Activated naive CD8-positive, alpha-beta T cell treated with anti-CD3 and anti-CD28 coated beads for 36 hours (primary cell): ENCODE measurements at regions not wholly inside any gene's neighbourhood (a gene's known extent, or its start where the extent isn't known, plus 50 kb on each side); places are given as distances from the start of the nearest gene placed in this dataset.

Experiments
- DNase-seq: peaks from one replicate; pipeline ENCODE4 v3.0.0; 2021
- H3K27ac Mint-ChIP-seq: one replicate; pipeline ENCODE4 v1.8.0; 2022; ENCODE audit warnings: mild to moderate bottlenecking, moderate library complexity, mixed read lengths
- H3K27me3 Mint-ChIP-seq: one replicate; pipeline ENCODE4 v1.8.0; 2022; ENCODE audit warnings: mild to moderate bottlenecking, mixed read lengths
- H3K36me3 Mint-ChIP-seq: one replicate; pipeline ENCODE4 v1.8.0; 2021; ENCODE audit warnings: mild to moderate bottlenecking, mixed read lengths
- H3K4me1 Mint-ChIP-seq: one replicate; pipeline ENCODE4 v1.8.0; 2021; ENCODE audit warnings: mixed read lengths
- H3K4me3 Mint-ChIP-seq: one replicate; pipeline ENCODE4 v1.8.0; 2022; ENCODE audit warnings: mild to moderate bottlenecking, moderate library complexity, mixed read lengths
- H3K9me3 Mint-ChIP-seq: one replicate; pipeline ENCODE4 v1.8.0; 2022; ENCODE audit warnings: mixed read lengths

GRCh38 chr14:38877744-38878388 is 225.2 kb downstream of the SEC23A start:
- Mint-ChIP-seq H3K4me1 (no peaks in the 10 kb centered on the region), H3K27me3 (peaks cover 12% of the 10 kb centered on the region), H3K4me3 (no peak overlapping the region), H3K36me3 (no peaks in the 10 kb centered on the region), H3K27ac (no peak overlapping the region), H3K9me3 (no peaks in the 10 kb centered on the region)
- DNase-seq, result no peak

GRCh38 chr14:38874721-38875120 is 228.3 kb downstream of the SEC23A start:
- Mint-ChIP-seq H3K9me3 (no peaks in the 10 kb centered on the region), H3K27me3 (peaks cover 3% of the 10 kb centered on the region), H3K4me1 (no peaks in the 10 kb centered on the region), H3K36me3 (no peaks in the 10 kb centered on the region), H3K4me3 (no peak overlapping the region), H3K27ac (no peak overlapping the region)
- no peak for DNase-seq

GRCh38 chr14:38873941-38874612 is 229.0 kb downstream of the SEC23A start:
- Mint-ChIP-seq H3K36me3 (no peaks in the 10 kb centered on the region), H3K27ac (no peak overlapping the region), H3K9me3 (no peaks in the 10 kb centered on the region), H3K27me3 (peaks cover 3% of the 10 kb centered on the region), H3K4me1 (no peaks in the 10 kb centered on the region), H3K4me3 (no peak overlapping the region)
- DNase-seq, result no peak

- H3K4me1 Mint-ChIP-seq, result no peaks in the 10 kb centered on the region
- no peak overlapping the region for H3K27ac Mint-ChIP-seq
- H3K36me3 Mint-ChIP-seq, result no peaks in the 10 kb centered on the region
- H3K9me3 Mint-ChIP-seq, result no peaks in the 10 kb centered on the region
- DNase-seq, result no peak
- H3K4me3 Mint-ChIP-seq, result no peak overlapping the region
- H3K27me3 Mint-ChIP-seq, result peaks cover 4% of the 10 kb centered on the region
These were observed 232.7 kb downstream of the SEC23A start for GRCh38 chr14:38870296-38870836.

GRCh38 chr14:38868399-38869290 is 234.4 kb downstream of the SEC23A start:
- H3K27ac Mint-ChIP-seq, result no peak overlapping the region
- no peak for DNase-seq
- H3K27me3 Mint-ChIP-seq, result peaks cover 9% of the 10 kb centered on the region
- H3K36me3 Mint-ChIP-seq, result no peaks in the 10 kb centered on the region
- H3K9me3 Mint-ChIP-seq, result peaks cover 3% of the 10 kb centered on the region
- H3K4me1 Mint-ChIP-seq, result no peaks in the 10 kb centered on the region
- no peak overlapping the region for H3K4me3 Mint-ChIP-seq

GRCh38 chr14:38867561-38868150 is 235.4 kb downstream of the SEC23A start:
- Mint-ChIP-seq H3K36me3 (no peaks in the 10 kb centered on the region), H3K4me3 (no peak overlapping the region), H3K9me3 (peaks cover 3% of the 10 kb centered on the region), H3K27ac (no peak overlapping the region), H3K27me3 (peaks cover 9% of the 10 kb centered on the region), H3K4me1 (no peaks in the 10 kb centered on the region)
- peak; percentile 38 for DNase-seq

- Mint-ChIP-seq H3K27me3 (peaks cover 9% of the 10 kb centered on the region), H3K9me3 (peaks cover 3% of the 10 kb centered on the region), H3K4me1 (no peaks in the 10 kb centered on the region), H3K4me3 (no peak overlapping the region), H3K36me3 (no peaks in the 10 kb centered on the region), H3K27ac (no peak overlapping the region)
- no peak for DNase-seq
These were observed 236.6 kb downstream of the SEC23A start for GRCh38 chr14:38866461-38866860.

GRCh38 chr14:38862366-38862765 is 240.7 kb downstream of the SEC23A start:
- Mint-ChIP-seq H3K4me3 (no peak overlapping the region), H3K36me3 (no peaks in the 10 kb centered on the region), H3K4me1 (no peaks in the 10 kb centered on the region), H3K27me3 (peaks cover 17% of the 10 kb centered on the region), H3K27ac (no peak overlapping the region), H3K9me3 (peaks cover 3% of the 10 kb centered on the region)
- DNase-seq, result no peak

- Mint-ChIP-seq H3K9me3 (peaks cover 3% of the 10 kb centered on the region), H3K27ac (no peak overlapping the region), H3K36me3 (no peaks in the 10 kb centered on the region), H3K4me1 (no peaks in the 10 kb centered on the region), H3K4me3 (no peak overlapping the region), H3K27me3 (peaks cover 13% of the 10 kb centered on the region)
- DNase-seq, result no peak
These were observed 242.5 kb downstream of the SEC23A start for GRCh38 chr14:38860530-38860929.

- Mint-ChIP-seq H3K27me3 (peaks cover 8% of the 10 kb centered on the region), H3K4me1 (no peaks in the 10 kb centered on the region), H3K4me3 (no peak overlapping the region), H3K27ac (no peak overlapping the region), H3K36me3 (no peaks in the 10 kb centered on the region), H3K9me3 (no peaks in the 10 kb centered on the region)
- no peak for DNase-seq
These were observed 246.2 kb downstream of the SEC23A start for GRCh38 chr14:38856798-38857197.

GRCh38 chr14:38855513-38855912 is 247.5 kb downstream of the SEC23A start:
- Mint-ChIP-seq H3K4me3 (no peak overlapping the region), H3K27me3 (no peaks in the 10 kb centered on the region), H3K36me3 (no peaks in the 10 kb centered on the region), H3K9me3 (no peaks in the 10 kb centered on the region), H3K27ac (no peak overlapping the region), H3K4me1 (no peaks in the 10 kb centered on the region)
- no peak for DNase-seq

- Mint-ChIP-seq H3K4me3 (no peak overlapping the region), H3K36me3 (no peaks in the 10 kb centered on the region), H3K9me3 (no peaks in the 10 kb centered on the region), H3K27me3 (no peaks in the 10 kb centered on the region), H3K27ac (no peak overlapping the region), H3K4me1 (no peaks in the 10 kb centered on the region)
- DNase-seq, result no peak
These were observed 251.9 kb downstream of the SEC23A start for GRCh38 chr14:38851111-38851510.

- no peak overlapping the region for H3K4me3 Mint-ChIP-seq
- no peak overlapping the region for H3K27ac Mint-ChIP-seq
- no peaks in the 10 kb centered on the region for H3K27me3 Mint-ChIP-seq
- no peaks in the 10 kb centered on the region for H3K4me1 Mint-ChIP-seq
- H3K9me3 Mint-ChIP-seq, result no peaks in the 10 kb centered on the region
- no peak for DNase-seq
- H3K36me3 Mint-ChIP-seq, result no peaks in the 10 kb centered on the region
These were observed 252.4 kb downstream of the SEC23A start for GRCh38 chr14:38850664-38851063.

GRCh38 chr14:38848243-38848935 is 254.6 kb downstream of the SEC23A start:
- no peaks in the 10 kb centered on the region for H3K27me3 Mint-ChIP-seq
- DNase-seq, result no peak
- no peaks in the 10 kb centered on the region for H3K4me1 Mint-ChIP-seq
- no peaks in the 10 kb centered on the region for H3K9me3 Mint-ChIP-seq
- H3K4me3 Mint-ChIP-seq, result no peak overlapping the region
- H3K36me3 Mint-ChIP-seq, result no peaks in the 10 kb centered on the region
- H3K27ac Mint-ChIP-seq, result no peak overlapping the region
